Esophagus mucosa (tissue), 1 donor: ENCODE measurements at regions not wholly inside any gene's neighbourhood (a gene's known extent, or its start where the extent isn't known, plus 50 kb on each side); places are given as distances from the start of the nearest gene placed in this dataset.
"Not testable (repeated sequence)": the region's sequence is repeated elsewhere in the genome, so short reads cannot be mapped to it uniquely, and the experiment has no call there.

Source experiments
- ATAC-seq: fragments of 200-7000 bp; cut with Tn5 transposase; one replicate; pipeline ENCODE4 v1.9.1; 2020
- donor health status: DM: yes; HTN: yes; CAD: no.

- ATAC-seq = no peak
Measured at GRCh38 chr11:25625094-25625493, 706.8 kb upstream of the ANO3 start.

- ATAC-seq = no peak
Measured at GRCh38 chr11:25628030-25628429, 703.9 kb upstream of the ANO3 start.

GRCh38 chr11:25633230-25633629 is 698.7 kb upstream of the ANO3 start:
- ATAC-seq = no peak

GRCh38 chr11:25649220-25649619 is 682.7 kb upstream of the ANO3 start:
- not testable (repeated sequence) for ATAC-seq

GRCh38 chr11:25650319-25650718 is 681.6 kb upstream of the ANO3 start:
- ATAC-seq = no peak

GRCh38 chr11:25655636-25656035 is 676.3 kb upstream of the ANO3 start:
- no peak for ATAC-seq

- ATAC-seq = no peak
Measured at GRCh38 chr11:25658916-25659315, 673.0 kb upstream of the ANO3 start.

- ATAC-seq = no peak
Measured at GRCh38 chr11:25659706-25660105, 672.2 kb upstream of the ANO3 start.

- no peak for ATAC-seq
Measured at GRCh38 chr11:25667871-25668270, 664.1 kb upstream of the ANO3 start.

- peak; percentile 96 for ATAC-seq
Measured at GRCh38 chr11:25691959-25692358, 640.0 kb upstream of the ANO3 start.

- ATAC-seq = no peak
Measured at GRCh38 chr11:25702417-25702816, 629.5 kb upstream of the ANO3 start.

GRCh38 chr11:25710975-25711374 is 621.0 kb upstream of the ANO3 start:
- no peak for ATAC-seq

GRCh38 chr11:25727944-25728343 is 604.0 kb upstream of the ANO3 start:
- ATAC-seq = no peak

- no peak for ATAC-seq
Measured at GRCh38 chr11:25730230-25730629, 601.7 kb upstream of the ANO3 start.

- ATAC-seq = no peak
Measured at GRCh38 chr11:25733777-25734176, 598.2 kb upstream of the ANO3 start.

GRCh38 chr11:25734591-25735211 is 597.2 kb upstream of the ANO3 start:
- peak; percentile 45 for ATAC-seq

- no peak for ATAC-seq
Measured at GRCh38 chr11:25737071-25737675, 594.8 kb upstream of the ANO3 start.

- no peak for ATAC-seq
Measured at GRCh38 chr11:25741886-25742285, 590.0 kb upstream of the ANO3 start.

- no peak for ATAC-seq
Measured at GRCh38 chr11:25742800-25743199, 589.1 kb upstream of the ANO3 start.

- no peak for ATAC-seq
Measured at GRCh38 chr11:25755381-25755780, 576.5 kb upstream of the ANO3 start.

GRCh38 chr11:25755918-25756584 is 575.9 kb upstream of the ANO3 start:
- ATAC-seq = no peak

GRCh38 chr11:25758145-25758661 is 573.7 kb upstream of the ANO3 start:
- ATAC-seq = no peak

GRCh38 chr11:25766332-25767015 is 565.5 kb upstream of the ANO3 start:
- ATAC-seq = no peak
